ENCODE measurements at regions not wholly inside any gene's neighbourhood (a gene's known extent, or its start where the extent isn't known, plus 50 kb on each side); places are given as distances from the start of the nearest gene placed in this dataset.

DNA sequence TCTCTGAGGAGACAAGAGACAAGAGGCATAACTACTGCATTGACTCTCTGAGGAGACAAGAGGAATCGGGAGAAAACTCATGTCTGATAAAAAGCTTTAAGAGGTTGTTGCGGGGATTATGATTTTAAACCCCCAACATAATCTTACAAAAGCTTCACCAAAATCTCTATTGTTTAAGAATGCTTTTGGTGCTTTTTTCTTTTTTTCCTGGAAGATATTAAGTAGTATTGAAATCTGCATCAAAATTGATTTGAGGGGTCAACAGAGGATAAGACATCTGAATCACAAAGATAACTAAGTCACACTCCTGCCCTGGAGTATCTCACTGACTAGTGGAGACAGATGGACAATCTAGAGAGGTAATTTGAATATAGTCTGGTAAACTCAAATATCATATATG, 115.6 kb upstream of the MROH9 start:
- Histone ChIP-seq H3K36me3 (no peaks in the 10 kb centered on the region), H3K4me1 (no peaks in the 10 kb centered on the region), H3K27me3 (no peaks in the 10 kb centered on the region), H3K27ac (no peak overlapping the region), H3K9me3 (no peaks in the 10 kb centered on the region), H3K4me3 (no peak overlapping the region)
- no peak for ATAC-seq
- TF ChIP-seq, protein P1, sequence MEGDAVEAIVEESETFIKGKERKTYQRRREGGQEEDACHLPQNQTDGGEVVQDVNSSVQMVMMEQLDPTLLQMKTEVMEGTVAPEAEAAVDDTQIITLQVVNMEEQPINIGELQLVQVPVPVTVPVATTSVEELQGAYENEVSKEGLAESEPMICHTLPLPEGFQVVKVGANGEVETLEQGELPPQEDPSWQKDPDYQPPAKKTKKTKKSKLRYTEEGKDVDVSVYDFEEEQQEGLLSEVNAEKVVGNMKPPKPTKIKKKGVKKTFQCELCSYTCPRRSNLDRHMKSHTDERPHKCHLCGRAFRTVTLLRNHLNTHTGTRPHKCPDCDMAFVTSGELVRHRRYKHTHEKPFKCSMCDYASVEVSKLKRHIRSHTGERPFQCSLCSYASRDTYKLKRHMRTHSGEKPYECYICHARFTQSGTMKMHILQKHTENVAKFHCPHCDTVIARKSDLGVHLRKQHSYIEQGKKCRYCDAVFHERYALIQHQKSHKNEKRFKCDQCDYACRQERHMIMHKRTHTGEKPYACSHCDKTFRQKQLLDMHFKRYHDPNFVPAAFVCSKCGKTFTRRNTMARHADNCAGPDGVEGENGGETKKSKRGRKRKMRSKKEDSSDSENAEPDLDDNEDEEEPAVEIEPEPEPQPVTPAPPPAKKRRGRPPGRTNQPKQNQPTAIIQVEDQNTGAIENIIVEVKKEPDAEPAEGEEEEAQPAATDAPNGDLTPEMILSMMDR (IDR thresholded peaks at IDR 0.05), result no peak
- intact Hi-C loops (cut with DNase I), result no loop called here
- no peak for DNase-seq

DNA sequence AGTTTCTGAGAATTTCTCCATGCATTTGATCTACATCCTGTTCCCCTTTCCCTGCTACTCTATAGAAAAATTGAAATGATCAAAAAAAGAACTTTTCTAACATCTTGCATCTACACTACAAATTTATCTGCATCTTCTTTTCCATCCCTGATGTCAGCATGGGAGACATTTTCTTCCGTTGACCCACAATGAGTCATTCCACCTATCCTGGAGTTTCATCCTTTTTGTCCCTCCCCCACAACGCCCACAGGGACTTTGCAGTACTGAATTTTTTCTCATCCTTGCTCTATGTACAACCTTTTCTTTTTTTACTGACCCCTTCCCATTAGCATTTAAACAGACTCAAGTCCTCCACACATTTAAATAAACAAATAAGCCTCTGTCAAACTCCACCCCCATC, 112.2 kb upstream of the MROH9 start:
- no peak for ATAC-seq
- no peaks in the 10 kb centered on the region for H3K36me3 ChIP-seq
- H3K4me3 ChIP-seq, result no peak overlapping the region
- H3K27me3 ChIP-seq, result no peaks in the 10 kb centered on the region
- TF ChIP-seq, protein P1 (IDR thresholded peaks at IDR 0.05), result no peak
- intact Hi-C loops (cut with DNase I), result no loop called here
- no peak for DNase-seq
- H3K4me1 ChIP-seq, result no peaks in the 10 kb centered on the region
- no peaks in the 10 kb centered on the region for H3K9me3 ChIP-seq
- H3K27ac ChIP-seq, result no peak overlapping the region

DNA sequence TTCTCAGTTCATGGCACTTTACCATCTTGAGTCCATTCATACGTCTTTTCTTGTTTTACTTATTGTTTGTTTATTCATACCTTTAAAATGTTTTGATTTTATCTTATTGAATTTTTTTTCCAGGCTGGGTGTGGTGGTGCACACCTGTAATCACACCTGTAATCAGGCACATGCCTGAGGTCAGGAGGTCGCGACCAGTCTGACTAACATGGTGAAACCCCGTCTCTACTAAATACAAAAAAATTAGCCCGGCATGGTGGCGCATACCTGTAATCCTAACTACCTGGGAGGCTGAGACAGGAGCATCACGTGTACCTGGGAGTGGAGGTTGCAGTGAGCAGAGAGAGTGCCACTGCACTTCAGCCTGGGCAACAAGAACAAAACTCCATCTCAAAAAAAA, 104.1 kb upstream of the MROH9 start:
- TF ChIP-seq, protein P1 (IDR thresholded peaks at IDR 0.05), result no peak
- ATAC-seq, result no peak
- Histone ChIP-seq H3K27me3 (no peaks in the 10 kb centered on the region), H3K4me3 (no peak overlapping the region), H3K36me3 (no peaks in the 10 kb centered on the region), H3K27ac (no peak overlapping the region), H3K4me1 (no peaks in the 10 kb centered on the region), H3K9me3 (no peaks in the 10 kb centered on the region)
- no peak for DNase-seq
- intact Hi-C loops (cut with DNase I), result no loop called here

DNA sequence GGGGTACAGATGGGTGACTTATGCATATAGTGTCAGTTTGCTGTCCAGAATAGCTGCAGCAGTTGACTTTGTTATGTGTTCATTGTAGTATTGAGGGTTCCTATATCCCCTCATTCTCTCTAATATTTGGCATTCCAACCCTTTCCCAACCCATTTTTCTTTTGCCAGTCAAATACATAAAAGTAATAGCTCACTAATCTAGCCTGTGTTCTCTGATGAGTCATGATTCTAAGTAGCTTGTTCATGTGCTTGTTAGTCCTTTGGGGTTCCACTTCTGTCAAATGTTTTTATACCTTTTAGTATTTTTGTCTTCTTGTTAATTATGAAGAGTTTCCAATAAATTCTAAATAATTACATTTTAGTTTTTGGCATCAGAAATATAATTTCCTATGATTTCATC, 99.2 kb upstream of the MROH9 start:
- TF ChIP-seq, protein P1 (IDR thresholded peaks at IDR 0.05), result no peak
- Histone ChIP-seq H3K36me3 (no peaks in the 10 kb centered on the region), H3K27me3 (no peaks in the 10 kb centered on the region), H3K4me1 (no peaks in the 10 kb centered on the region), H3K27ac (no peak overlapping the region), H3K4me3 (no peak overlapping the region), H3K9me3 (no peaks in the 10 kb centered on the region)
- DNase-seq, result no peak
- intact Hi-C loops (cut with DNase I), result no loop called here
- no peak for ATAC-seq

DNA sequence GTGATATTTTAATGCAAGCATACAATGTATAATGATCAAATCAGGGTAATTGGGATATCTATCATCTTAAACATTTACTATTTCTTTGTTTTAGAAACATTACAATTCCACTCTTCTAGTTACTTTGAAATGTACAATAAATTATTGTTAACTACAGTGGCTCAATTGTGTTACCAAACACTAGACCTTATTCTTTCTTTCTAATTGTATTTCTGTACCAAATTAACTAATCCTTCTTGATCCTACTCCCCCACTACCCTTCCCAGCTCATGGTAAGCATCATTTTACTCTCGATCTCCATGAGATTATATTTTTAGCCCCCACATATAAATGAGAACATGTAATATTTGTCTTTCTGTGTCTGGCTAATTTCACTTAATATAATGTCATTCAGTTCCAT, 95.0 kb upstream of the MROH9 start:
- H3K36me3 ChIP-seq, result no peaks in the 10 kb centered on the region
- TF ChIP-seq, protein P1 (IDR thresholded peaks at IDR 0.05), result no peak
- no peak overlapping the region for H3K4me3 ChIP-seq
- H3K4me1 ChIP-seq, result no peaks in the 10 kb centered on the region
- ATAC-seq (no peak), DNase-seq (no peak)
- intact Hi-C loops (cut with DNase I), result no loop called here
- H3K9me3 ChIP-seq, result no peaks in the 10 kb centered on the region
- no peak overlapping the region for H3K27ac ChIP-seq
- H3K27me3 ChIP-seq, result no peaks in the 10 kb centered on the region

DNA sequence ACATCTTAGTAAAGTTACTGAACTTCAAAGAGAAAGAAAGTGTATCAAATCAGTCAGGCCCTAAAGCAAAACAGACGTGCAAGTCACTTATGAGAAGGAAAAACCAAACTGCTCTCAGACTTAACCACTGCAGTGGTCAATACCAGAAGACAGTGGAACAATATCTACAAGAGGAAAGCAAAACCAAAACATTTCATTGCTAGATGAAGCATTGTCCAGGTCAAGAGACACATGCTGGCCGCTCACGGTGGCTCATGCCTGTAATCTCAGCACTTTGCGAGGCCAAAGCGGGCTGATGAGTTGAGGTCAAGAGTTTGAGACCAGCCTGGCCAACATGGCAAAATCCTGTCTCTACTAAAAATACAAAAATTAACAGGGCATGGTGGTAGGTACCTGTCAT, 82.0 kb upstream of the MROH9 start:
- Histone ChIP-seq H3K4me3 (no peak overlapping the region), H3K36me3 (no peaks in the 10 kb centered on the region), H3K4me1 (no peaks in the 10 kb centered on the region), H3K27ac (no peak overlapping the region), H3K9me3 (no peaks in the 10 kb centered on the region), H3K27me3 (no peaks in the 10 kb centered on the region)
- ATAC-seq, result no peak
- no peak for DNase-seq
- TF ChIP-seq, protein P1 (IDR thresholded peaks at IDR 0.05), result no peak
- intact Hi-C loops (cut with DNase I), result no loop called here
